Stimulated activated CD8-positive, alpha-beta memory T cell treated with anti-CD3 and anti-CD28 coated beads, Interleukin-15, amount 100 ng/mL, for 1 hour (primary cell): ENCODE measurements at regions not wholly inside any gene's neighbourhood (a gene's known extent, or its start where the extent isn't known, plus 50 kb on each side); places are given as distances from the start of the nearest gene placed in this dataset.
"Not testable (repeated sequence)": the region's sequence is repeated elsewhere in the genome, so short reads cannot be mapped to it uniquely, and the experiment has no call there.

Experiments used
- DNase-seq: peaks from one replicate; pipeline ENCODE4 v3.0.0-alpha.2; 2020; ENCODE audit warnings: low read depth

DNA sequence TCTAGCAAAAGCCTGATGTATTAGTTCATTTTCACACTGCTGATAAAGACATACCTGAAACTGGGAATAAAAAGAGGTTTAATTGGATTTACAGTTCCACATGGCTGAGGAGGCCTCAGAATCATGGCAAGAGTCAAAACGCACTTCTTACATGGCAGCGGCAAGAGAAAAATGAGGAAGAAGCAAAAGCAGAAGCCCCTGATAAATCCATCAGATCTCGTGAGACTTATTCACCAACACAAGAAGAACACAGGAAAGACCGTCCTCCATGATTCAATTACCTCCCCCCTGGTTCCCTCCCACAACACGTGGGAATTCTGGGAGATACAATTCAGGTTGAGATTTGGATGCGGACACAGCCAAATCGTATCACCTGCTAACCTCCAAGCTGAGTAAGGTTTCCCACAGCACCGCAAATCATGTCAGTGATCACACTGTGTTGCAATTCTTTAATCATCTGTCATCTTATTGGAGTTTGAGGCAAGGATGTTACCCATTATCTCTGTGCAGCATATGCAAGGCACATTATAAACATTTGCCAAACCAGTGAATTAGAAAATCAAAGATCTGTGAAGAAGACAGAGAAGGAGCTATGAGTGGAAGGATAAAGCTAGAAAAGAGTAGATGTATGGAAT, 128.5 kb downstream of the ZNF281 start:
- no peak for DNase-seq

DNA sequence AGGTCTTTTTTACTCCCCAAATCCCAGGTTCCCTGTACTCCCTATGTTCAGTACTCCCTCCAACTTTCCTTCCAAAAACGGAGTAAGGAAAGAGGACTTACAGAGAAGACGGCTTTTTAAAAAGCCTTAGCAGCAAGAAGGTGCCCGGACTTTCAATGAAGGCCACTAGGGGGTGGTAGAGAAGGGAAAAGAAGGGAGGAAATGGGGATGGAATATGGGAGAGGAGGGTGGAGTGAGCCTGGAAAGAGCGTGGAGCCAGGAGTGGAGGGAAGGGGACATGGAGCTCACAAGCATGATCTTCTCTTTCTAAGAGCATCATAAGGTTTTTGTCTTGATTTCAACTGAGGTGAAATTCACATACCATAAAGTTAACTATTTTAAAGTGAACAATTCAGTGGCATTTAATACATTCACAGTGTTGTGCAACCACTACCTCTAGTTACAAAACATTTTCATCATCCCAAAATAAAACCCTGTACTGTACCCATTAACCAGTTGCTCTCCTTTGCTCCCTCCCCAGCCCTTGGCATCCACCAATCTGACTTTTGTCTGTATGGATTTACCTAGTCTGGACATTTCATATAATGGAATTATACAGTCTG, 129.9 kb downstream of the ZNF281 start:
- no peak for DNase-seq

DNA sequence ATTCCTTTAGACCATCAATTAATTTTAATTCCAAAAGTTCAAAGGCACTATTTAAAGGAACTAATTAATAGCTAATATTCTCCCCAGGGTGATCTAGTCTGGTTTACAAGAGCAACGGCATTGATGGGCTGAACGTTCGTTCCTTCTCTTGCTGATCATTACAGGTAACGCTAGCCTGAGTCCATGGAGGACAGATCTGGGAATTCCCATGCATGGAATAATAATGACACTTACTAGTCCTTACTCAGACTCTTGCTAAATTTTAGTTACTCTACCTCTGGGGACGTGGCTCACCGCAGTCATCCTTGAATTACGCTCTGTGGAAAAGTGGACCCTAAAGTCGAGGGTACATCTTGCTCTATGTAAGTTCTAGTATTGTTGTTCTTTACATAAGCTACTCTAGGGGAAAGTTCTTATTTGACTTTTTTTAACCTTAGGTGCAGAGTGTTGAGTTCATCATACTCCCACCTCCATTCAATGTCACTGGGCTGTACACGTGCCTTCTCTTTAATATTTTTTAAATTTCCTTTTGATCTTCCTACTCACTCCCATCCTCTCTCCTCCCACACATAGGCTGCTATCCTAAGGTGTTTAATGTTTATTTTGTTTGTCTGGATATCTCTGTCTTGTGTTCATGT, 133.9 kb downstream of the ZNF281 start:
- no peak for DNase-seq

DNA sequence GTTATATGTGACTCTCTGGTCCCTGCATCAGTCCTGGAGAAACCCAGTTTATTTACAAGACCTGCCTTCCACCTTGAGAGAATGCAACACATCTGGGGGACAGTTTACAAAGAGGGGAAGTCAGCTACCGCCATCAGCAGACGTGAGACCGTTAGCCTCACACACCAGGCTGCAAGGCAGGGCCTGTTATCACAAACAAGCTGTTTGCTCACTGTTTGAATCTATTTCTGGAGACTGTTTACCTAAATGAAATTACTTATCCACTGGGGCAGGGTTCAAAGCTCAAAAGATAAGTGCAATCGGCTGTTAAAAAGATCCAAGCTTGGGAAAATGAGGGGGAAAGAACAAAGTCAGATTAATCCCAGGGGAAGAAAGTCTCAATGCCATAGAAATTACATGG, 134.4 kb downstream of the ZNF281 start:
- no peak for DNase-seq

DNA sequence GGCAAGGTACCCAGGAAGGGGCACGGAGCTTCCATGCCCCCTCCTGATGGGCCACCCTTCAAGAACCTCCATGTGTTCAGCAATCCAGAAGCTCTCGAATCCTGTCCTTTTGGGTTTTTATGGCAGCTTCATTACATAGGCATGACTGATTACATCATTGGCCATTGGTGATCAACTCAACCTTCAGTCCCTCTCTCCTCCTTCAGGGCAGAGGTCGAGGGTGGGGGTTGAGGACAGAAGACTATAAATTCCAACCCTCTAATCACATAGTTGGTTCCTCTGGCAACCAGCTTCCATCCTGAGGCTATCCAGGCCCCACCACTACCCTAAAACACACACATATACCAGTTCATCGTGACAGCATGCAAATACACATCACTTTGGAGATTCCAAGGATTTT, 135.7 kb downstream of the ZNF281 start:
- no peak for DNase-seq

DNA sequence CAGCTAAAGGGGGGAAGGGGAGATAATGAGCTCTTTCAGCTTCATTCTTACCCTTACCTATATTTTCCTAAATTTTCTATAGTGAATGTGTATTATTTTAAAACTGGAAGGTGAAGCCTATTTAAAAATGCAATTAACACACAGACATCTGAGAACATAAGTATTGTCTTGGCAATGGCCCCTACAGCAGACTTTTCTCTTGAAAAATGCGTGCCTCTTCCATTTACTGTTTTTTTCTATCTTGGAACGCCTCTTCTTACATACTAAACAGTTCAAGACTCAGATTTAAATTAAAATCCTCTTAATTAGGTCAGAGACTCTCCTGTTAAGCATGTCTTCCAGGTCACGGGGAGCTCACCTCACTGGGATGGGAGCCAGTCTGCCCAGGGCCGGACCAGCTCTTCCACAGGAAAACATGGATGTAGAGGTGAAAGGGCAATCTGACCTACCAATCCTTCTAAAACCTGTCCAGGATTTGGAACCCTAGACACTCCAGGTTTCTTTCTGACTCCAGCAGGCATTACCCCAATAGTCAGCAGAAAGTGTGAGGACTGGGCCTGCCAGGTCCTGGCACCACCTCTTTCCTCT, 137.3 kb downstream of the ZNF281 start:
- DNase-seq = no peak

DNA sequence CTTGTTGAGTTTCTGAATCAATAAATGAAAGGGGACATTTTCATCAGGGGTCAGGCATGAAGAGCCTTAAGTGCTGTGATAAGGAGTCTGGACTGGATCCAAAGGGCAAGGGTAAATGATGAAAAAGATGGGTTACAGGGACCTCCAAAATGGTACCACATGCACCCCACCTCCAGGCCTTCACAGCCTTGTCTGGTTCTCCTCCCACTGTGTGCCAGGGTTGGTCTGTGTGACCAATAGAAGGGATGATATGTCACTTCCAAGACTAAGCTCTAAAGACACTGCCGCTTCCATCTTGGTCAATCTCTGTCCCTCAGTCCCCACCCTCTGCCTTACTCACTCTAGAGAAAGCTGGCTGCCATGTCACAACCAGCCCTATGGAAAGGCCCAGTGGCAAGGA, 140.6 kb downstream of the ZNF281 start:
- DNase-seq = no peak

DNA sequence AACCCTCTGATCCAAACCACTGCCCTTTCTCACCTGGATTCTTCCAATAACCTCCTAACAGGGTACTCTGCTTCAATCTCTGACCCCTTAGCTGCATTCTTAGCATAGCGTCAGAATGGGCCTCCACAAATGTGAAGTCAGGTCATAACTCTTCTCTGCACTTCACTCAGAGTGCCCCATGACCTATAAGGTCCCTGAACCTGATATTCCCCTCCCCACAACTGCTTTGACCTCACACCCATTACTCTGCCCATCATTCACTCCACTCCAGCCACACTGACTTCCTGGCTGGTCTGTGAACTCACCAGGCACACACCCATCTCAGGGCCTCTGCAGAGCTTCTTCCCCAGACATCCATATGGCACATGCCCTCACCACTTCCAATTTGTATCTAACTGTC, 141.9 kb downstream of the ZNF281 start:
- DNase-seq = no peak

DNA sequence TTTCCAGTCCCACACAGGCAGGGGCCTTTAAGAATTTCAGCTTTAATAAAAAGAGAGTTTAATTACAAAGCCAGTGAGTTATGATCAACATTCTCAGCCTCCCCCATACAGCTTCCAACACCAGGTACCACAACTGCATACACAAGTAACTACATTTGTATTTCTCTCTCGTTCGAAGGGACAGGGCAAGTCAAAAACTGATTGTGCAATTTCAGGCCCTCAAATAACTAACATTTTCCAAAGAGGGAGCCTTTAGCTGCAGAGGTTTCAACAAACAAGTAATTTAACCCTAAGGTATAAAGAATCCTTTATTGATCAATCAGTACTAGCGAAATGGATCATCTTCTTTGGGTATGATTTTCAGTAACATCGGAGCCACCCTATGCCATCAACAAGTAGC, 142.4 kb downstream of the ZNF281 start:
- no peak for DNase-seq

DNA sequence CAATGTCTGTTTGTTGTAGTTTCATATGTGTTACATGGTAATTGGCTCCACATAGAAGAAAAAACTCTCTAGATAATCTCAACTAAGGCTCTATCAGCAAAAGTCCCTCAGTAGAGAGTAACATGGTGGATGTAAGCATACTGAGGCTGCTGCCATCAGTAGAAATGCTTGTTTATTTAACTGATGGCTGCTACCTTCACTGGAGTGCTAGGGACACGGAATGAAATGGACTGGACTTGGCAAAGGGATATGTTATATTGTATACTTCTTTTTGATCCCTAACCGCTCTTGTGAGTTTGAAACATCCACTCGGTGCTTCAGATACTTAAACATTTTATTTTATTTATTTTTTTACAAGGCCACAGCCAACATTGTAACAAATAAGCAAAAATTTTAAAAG, 143.0 kb downstream of the ZNF281 start:
- no peak for DNase-seq

DNA sequence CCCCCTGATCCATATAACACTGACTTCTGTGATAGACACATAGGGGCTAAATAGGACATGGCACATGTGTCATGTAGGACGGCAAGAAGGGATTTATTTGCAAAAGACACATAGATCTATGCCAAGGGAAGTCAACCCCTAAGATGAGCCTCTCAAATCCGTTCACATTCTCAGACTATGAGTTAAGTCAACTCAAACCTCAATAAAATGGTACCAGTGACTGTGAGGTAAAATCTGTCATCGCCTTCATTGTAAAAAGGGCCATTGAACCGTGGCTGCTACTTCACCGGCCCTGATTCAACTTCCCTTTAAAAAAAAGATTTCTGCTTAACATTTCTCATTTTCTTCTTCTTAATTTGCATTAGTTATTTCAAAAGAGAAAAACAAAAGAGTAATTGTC, 144.0 kb downstream of the ZNF281 start:
- DNase-seq = no peak

DNA sequence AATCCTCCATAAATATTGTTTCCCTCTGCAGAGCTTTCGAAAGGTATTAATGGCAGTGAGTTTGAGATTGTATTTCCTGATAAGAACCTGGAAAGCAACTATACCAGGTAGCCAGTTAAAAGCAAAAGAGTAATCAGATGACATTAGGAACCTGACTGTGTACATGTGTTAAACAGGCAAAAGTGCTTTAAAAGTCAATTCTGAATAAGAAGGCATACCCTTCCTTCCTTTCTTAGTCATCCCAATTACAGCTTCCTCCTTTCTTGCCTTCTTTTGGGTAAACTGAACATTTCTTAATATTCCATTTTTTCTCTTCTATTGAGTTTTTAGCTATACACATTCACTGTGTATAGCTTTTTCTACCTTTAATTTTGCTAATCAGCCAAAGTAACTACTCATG, 144.7 kb downstream of the ZNF281 start:
- no peak for DNase-seq

DNA sequence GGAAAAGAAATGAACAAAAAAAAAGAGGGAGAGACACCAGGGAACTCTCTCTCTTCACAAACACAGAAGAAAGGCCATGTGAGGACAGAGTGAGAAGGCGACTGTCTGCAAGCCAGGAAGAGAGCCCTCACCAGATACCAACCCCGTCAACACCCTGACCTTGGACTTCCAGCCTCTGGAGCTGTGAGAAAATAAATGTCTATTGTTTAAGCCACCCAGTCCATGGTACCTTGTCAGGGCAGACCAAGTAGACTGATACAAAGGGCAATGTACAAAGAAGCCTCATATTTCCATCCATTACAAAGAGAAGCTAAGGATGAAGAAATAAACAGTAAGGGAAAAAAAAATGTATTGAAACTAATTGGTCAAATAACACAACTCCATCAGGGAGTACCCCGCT, 146.6 kb downstream of the ZNF281 start:
- no peak for DNase-seq

DNA sequence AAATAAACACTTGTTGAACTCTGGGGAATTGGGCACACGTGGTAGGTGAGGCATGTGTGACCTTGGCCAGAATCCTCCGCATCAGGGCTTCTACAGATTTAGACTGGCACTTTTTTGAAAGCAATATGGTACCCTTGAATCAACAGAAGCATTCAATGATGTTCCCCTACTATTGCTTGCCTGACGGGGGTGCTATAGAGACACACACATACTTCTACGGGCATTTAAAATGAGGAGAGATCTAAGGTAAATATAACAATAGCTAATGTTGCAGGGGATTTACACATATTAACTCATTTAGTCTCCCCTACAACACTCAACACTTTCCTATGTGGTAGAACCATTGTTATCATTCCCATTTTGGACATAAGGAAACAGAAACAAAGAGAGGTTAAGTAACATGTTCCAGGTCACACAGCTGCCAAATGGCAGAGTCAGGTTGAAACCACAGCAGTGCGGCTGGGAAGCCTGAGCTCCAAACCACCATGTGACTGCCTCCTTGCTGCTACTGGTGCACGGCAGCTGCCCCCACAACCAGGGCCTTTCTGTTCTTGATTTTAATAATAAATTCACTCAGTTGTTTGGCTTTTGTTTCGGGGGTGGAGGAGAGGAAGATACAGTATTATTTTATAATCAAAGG, 147.4 kb downstream of the ZNF281 start:
- DNase-seq = no peak

DNA sequence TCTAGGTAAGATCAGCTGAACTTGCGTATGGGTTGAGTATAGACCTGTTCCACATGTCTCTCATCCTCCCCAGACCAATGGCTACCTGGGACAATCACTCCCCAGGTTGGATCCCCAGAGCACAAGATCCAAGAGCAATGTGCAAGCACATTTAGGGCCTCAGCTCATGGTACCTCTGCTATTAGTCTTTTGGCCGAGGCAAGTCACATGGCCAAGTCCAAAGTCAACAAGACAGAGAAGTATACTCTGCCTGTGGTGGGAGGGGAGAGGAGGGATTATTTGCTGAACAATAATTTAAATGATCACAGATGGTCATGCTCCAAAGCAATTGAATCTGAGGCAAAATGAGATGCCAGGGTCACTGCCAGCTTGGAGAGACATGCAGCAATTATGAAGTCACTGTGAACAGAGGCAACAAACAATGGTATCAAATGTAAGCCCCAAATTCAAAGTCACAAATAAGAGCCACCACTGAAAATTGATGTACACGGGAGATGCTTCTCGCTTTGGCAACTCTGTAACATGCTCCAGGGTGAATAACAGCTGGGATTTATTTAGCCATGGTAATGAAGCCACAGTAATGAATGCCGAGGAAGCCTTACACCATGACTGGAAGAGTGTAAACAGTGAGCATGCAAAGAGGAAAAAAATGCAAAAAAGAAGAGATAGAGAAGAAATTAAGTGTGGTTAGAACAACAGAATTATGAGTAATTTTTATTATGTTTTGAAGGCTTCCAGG, 149.1 kb downstream of the ZNF281 start:
- no peak for DNase-seq

DNA sequence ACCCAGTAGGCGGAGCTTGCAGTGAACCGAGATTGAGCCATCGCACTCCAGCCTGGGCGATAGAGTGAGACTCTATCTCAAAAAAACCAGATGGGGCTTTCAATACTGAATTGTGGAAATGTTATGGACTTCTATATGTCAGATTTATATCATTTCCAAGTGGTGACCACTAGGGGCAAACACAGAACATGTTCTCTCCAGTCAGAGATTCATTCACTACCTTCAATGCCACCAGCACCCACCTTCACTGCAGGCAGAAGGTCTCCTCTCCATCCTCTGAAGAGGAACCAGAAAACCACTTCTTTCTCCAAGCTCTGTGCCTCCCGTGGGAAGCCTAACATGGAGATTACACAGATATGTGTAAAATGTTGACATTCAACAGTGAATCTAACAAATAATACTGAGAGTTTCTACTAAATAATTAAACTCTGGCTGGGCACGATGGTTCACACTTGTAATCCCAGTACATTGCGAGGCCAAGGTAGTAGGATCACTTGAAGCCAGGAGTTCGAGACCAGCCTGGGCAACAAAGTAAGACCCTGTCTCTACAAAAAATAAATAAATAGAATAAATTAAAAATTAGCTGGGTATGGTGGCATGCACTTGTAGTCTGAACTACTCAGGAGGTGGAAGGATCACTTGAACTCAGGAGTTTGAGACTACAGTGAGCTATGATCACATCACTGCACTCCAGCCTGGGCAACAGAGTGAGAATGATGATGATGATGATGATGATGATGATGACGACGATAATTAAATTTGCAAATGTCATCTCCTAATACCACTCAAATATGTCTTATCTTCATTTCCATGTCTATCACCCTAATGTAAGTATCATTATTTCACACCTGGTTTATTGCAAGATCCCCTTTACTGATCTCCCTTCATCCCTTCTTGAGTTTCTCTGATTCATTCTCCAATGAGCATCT, 151.1 kb downstream of the ZNF281 start:
- DNase-seq = no peak

DNA sequence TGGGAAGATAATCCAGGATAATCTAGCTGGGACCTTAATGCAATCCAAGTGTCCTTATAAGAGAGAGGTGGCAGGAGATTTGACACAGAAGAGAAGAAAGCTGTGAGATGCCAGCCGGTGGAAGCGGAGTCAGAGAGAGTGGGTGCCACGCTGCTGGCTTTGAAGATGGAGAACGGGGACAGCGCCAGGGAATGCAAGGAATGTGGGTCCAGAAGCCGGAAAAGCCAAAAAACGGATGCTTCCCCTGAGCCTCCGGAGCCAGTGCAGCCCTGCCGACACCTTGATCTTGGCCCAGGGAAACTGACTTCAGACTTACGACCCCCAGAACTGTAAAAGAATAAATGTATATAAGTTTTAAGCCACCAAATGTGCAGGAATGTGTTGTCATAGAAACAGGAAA, 152.6 kb downstream of the ZNF281 start:
- no peak for DNase-seq

DNA sequence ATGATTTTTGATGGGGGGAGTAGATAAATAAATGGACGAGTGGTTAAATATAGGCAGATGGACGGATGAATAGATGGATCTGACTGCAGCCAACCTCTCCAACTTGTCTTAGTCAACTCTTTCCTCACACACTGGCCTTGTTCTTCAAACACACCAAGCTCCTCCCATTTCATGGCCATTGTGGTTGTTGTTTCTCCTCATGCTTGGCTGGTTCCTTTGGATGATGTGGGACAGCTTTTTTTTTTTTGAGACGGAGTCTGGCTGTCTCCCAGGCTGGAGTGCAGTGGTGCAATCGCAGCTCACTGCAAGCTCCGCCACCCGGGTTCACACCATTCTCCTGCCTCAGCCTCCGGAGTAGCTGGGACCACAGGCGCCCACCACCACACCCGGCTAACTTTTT, 155.2 kb downstream of the ZNF281 start:
- DNase-seq = not testable (repeated sequence)

DNA sequence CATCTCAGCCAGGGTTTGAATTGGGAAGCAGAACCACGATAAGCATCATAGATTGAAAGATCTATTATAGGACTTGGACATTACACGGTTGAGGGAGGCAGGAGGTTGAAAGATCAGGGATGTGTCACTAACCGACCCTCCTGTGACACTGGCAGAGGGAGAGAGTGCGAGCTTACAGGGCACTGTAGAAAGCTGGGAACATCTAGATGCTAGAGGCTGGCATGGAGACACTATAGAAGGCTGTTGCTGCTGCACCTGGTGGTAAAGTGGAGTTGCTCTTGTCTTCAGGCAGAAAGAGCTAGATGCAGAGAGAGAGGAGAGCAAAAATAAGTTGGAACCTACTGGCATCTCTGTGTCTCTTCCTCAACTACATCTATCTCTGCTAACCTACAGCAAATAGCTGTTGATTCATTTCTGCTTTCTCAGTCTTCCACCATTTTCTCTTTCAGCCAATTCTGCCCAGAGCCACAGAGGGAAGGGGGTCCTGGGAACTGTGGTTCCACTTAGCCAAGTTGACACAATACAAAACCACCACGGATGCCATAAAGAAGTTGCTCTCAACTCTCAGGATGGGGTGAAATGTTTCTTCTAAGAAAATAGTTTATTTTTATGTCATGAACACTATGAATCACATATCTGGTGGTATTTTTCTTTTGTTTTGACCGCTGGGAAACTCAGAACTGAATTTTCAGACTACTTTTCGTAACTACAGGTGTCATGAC, 155.9 kb downstream of the ZNF281 start:
- DNase-seq = no peak

DNA sequence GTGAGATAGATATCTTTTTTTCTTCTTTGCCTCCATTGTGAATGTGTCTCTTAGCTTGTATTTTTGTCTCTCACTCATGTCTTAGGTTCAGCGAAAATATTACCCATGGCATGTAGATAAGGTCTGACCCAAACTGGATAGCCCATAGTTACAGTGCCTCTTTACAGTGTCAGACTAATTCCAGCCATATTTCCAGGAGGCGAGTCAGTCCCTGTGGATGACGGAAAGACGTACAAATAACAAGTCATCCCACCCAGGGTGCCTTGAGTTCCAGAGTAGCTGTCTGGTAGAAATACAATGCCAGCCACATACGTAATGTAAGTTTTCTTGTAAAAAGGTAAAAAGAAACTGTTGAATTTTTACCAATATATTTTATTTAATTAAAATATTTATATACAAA, 157.3 kb downstream of the ZNF281 start:
- DNase-seq = no peak

DNA sequence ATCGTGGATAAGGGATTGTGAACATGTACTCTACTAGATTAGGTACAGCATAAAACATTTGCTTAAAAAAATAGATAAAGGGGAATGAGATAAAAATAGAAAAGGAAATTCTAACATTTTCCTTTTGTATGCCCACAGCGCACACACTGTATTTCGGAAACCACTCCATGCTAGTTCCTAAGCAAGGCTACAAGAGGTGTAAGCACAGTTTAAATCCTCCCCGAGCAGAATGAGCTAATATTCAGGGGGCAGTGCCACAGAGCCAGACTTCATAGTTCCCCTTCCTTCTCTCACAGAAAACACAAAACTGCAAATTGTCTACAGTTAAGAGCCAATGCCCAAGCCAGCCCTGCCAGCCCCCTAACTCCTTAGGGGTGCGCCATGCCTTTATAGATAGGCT, 159.4 kb downstream of the ZNF281 start:
- DNase-seq = no peak
